IMR-90 (cell line): ENCODE measurements at regions not wholly inside any gene's neighbourhood (a gene's known extent, or its start where the extent isn't known, plus 50 kb on each side); places are given as distances from the start of the nearest gene placed in this dataset.

Source experiments
- ATAC-seq: fragments of 200-7000 bp; cut with Tn5 transposase; 2 replicates; pipeline ENCODE4 v1.9.1; 2020; ENCODE audit warnings: low read depth, mild to moderate bottlenecking, moderate library complexity
- BruUV-seq: library from RNA; stranded (reverse); fragments of 400-500 nt; replicated peaks from 2 replicates; lab custom pipeline; 2021; lab: Mats Ljungman, UMichigan
- CTCF ChIA-PET: fragments of 300-600 bp; formaldehyde crosslinking; extraction: SDS; loops from one replicate; lab custom pipeline; 2021; ENCODE audit warnings: antibody characterized with exemption; lab: Yijun Ruan, JAX
- POLR2A ChIA-PET: fragments of 300-600 bp; sonication (Branson Sonifier 250); formaldehyde crosslinking; loops from one replicate; lab custom pipeline; 2022; ENCODE audit warnings: antibody characterized with exemption; ENCODE audit not compliant: unreplicated experiment; lab: Charles Lee
- DNase-seq: peaks from one replicate; pipeline ENCODE4 v3.0.0; 2013
- H2AFZ ChIP-seq: replicated peaks from 2 replicates; pipeline ENCODE3; 2013; ENCODE audit warnings: low read length, mild to moderate bottlenecking; ENCODE audit not compliant: poor library complexity
- H2AK5ac ChIP-seq: 2 replicates; pipeline ENCODE4 v1.6.1; 2013; ENCODE audit warnings: low read depth, low read length, inconsistent platforms
- H2AK9ac ChIP-seq: replicated peaks from 2 replicates; pipeline ENCODE3; 2013; ENCODE audit warnings: mild to moderate bottlenecking, low read depth, low read length, moderate library complexity; ENCODE audit not compliant: poor library complexity
- H2BK120ac ChIP-seq: 2 replicates; pipeline ENCODE4 v1.6.1; 2013; ENCODE audit warnings: low read depth, low read length, inconsistent platforms
- H2BK15ac ChIP-seq: 3 replicates; pipeline ENCODE4 v1.6.1; 2013; ENCODE audit warnings: low read depth, low read length, inconsistent platforms
- H2BK20ac ChIP-seq: 2 replicates; pipeline ENCODE4 v1.6.1; 2013; ENCODE audit warnings: low read depth, mild to moderate bottlenecking, inconsistent platforms, low read length, moderate library complexity
- H2BK5ac ChIP-seq: 2 replicates; pipeline ENCODE4 v1.6.1; 2013; ENCODE audit warnings: mild to moderate bottlenecking, low read depth, low read length, inconsistent platforms; ENCODE audit not compliant: poor library complexity, severe bottlenecking
- H3K14ac ChIP-seq: replicated peaks from 2 replicates; pipeline ENCODE4 v1.6.1; 2013; ENCODE audit warnings: low read depth, low read length, inconsistent platforms
- H3K18ac ChIP-seq: 2 replicates; pipeline ENCODE4 v1.6.1; 2013; ENCODE audit warnings: low read depth, low read length, control low read depth
- H3K23ac ChIP-seq: 2 replicates; pipeline ENCODE4 v1.6.1; 2013; ENCODE audit warnings: low read depth, low read length, inconsistent platforms
- H3K27ac ChIP-seq: 2 replicates; pipeline ENCODE4 v1.5.1; 2013; ENCODE audit warnings: mild to moderate bottlenecking, control low read depth, low read length; ENCODE audit not compliant: insufficient read depth
- H3K27me3 ChIP-seq: 2 replicates; pipeline ENCODE4 v1.6.1; 2013; ENCODE audit warnings: low read length; ENCODE audit not compliant: control insufficient read depth, insufficient read depth
- H3K36me3 ChIP-seq: 2 replicates; pipeline ENCODE4 v1.6.1; 2013; ENCODE audit warnings: low read length, mixed read lengths; ENCODE audit not compliant: control insufficient read depth, insufficient read depth
- H3K4ac ChIP-seq: 2 replicates; pipeline ENCODE4 v1.6.1; 2013; ENCODE audit warnings: low read depth, low read length, inconsistent platforms
- H3K4me1 ChIP-seq: 2 replicates; pipeline ENCODE4 v1.6.1; 2013; ENCODE audit warnings: low read length, mixed read lengths; ENCODE audit not compliant: control insufficient read depth, insufficient read depth
- H3K4me2 ChIP-seq: 2 replicates; pipeline ENCODE4 v1.6.1; 2013; ENCODE audit warnings: low read depth, mild to moderate bottlenecking, control low read depth, low read length, moderate library complexity
- H3K4me3 ChIP-seq: 2 replicates; pipeline ENCODE4 v1.5.1; 2013; ENCODE audit warnings: low read depth, mild to moderate bottlenecking, control low read depth, low read length, moderate library complexity; ENCODE audit not compliant: insufficient read depth
- H3K56ac ChIP-seq: 2 replicates; pipeline ENCODE4 v1.6.1; 2013; ENCODE audit warnings: low read length, inconsistent platforms; ENCODE audit not compliant: insufficient read depth; ENCODE audit errors: extremely low read depth
- H3K79me1 ChIP-seq, 2 experiments: 2 replicates each; pipeline ENCODE4 v1.6.1; 2013; ENCODE audit warnings: low read length in 2 of 2, inconsistent platforms in 1 of 2, low read depth in 1 of 2
- H3K9ac ChIP-seq: 2 replicates; pipeline ENCODE4 v1.6.1; 2013; ENCODE audit warnings: low read depth, low read length, control low read depth
- H3K9me1 ChIP-seq: 2 replicates; pipeline ENCODE4 v1.6.1; 2013; ENCODE audit warnings: low read length, inconsistent platforms; ENCODE audit not compliant: insufficient read depth
- H3K9me3 ChIP-seq: 2 replicates; pipeline ENCODE4 v1.6.1; 2013; ENCODE audit warnings: low read length; ENCODE audit not compliant: control insufficient read depth, insufficient read depth
- H4K20me1 ChIP-seq: 2 replicates; pipeline ENCODE4 v1.6.1; 2013; ENCODE audit warnings: low read length, inconsistent platforms; ENCODE audit not compliant: insufficient read depth
- H4K5ac ChIP-seq: 2 replicates; pipeline ENCODE4 v1.6.1; 2013; ENCODE audit warnings: mild to moderate bottlenecking, low read depth, low read length, control low read depth
- H4K8ac ChIP-seq, 2 experiments: 2 replicates each; pipeline ENCODE4 v1.6.1; 2013; ENCODE audit warnings: low read depth in 2 of 2, low read length in 2 of 2, control low read depth in 1 of 2, inconsistent platforms in 1 of 2
- H4K91ac ChIP-seq: 2 replicates; pipeline ENCODE4 v1.6.1; 2013; ENCODE audit warnings: low read depth, low read length, inconsistent platforms; ENCODE audit not compliant: insufficient read depth
- BHLHE40 ChIP-seq: fragments of 150-350 bp; IDR thresholded peaks from 2 replicates; pipeline ENCODE4 v1.6.1; 2016; ENCODE audit warnings: mild to moderate bottlenecking, low read depth, low read length
- CHD1 ChIP-seq: IDR thresholded peaks from 2 replicates; pipeline ENCODE4 v1.6.1; 2012; ENCODE audit warnings: low read depth, low read length, improper control_type of control experiment
- FOS ChIP-seq: fragments of 150-350 bp; IDR thresholded peaks from 2 replicates; pipeline ENCODE4 v1.6.1; 2016; ENCODE audit warnings: low read depth, low read length
- MAFK ChIP-seq: IDR thresholded peaks from 2 replicates; pipeline ENCODE4 v1.6.1; 2012; ENCODE audit warnings: low read depth, low read length, improper control_type of control experiment
- MAZ ChIP-seq: IDR thresholded peaks from 2 replicates; pipeline ENCODE4 v1.6.1; 2012; ENCODE audit warnings: low read depth, mild to moderate bottlenecking, low read length, improper control_type of control experiment, moderate library complexity, borderline replicate concordance
- MXI1 ChIP-seq: IDR thresholded peaks from 2 replicates; pipeline ENCODE4 v1.6.1; 2012; ENCODE audit warnings: low read depth, mild to moderate bottlenecking, low read length, moderate library complexity, borderline replicate concordance
- NFE2L2 ChIP-seq: fragments of 150-350 bp; IDR thresholded peaks from 2 replicates; pipeline ENCODE4 v1.6.1; 2016; ENCODE audit warnings: low read depth, mild to moderate bottlenecking, low read length
- POLR2A ChIP-seq: IDR thresholded peaks from 2 replicates; pipeline ENCODE4 v1.6.1; 2012; ENCODE audit warnings: mild to moderate bottlenecking, low read depth, low read length
- RCOR1 ChIP-seq: IDR thresholded peaks from 2 replicates; pipeline ENCODE4 v1.6.1; 2012; ENCODE audit warnings: mild to moderate bottlenecking, low read length, improper control_type of control experiment; ENCODE audit not compliant: insufficient replicate concordance
- RFX5 ChIP-seq: IDR thresholded peaks from 2 replicates; pipeline ENCODE4 v1.8.0; 2012; ENCODE audit warnings: low read depth, mild to moderate bottlenecking, low read length, moderate library complexity
- SMC3 ChIP-seq: fragments of 150-350 bp; IDR thresholded peaks from 2 replicates; pipeline ENCODE4 v1.6.1; 2016; ENCODE audit warnings: low read depth, mild to moderate bottlenecking, antibody characterized with exemption, low read length, moderate library complexity
- WGBS, 2 experiments: methylation state at CpG; one replicate each; pipeline versions ENCODE4 v1.1.5 to v1.1.7; 2013; ENCODE audit warnings: missing lambda C conversion rate in 2 of 2; ENCODE audit not compliant: insufficient read length in 1 of 2; ENCODE audit errors: extremely low coverage in 2 of 2; 5-methylcytosine and 5-hydroxymethylcytosine counted together
- dilution Hi-C: fragments of 300-500 bp; cut with HindIII; formaldehyde crosslinking; loops from one replicate; pipeline ENCODE4 v1.14.3; 2018; ENCODE audit warnings: low sequenced_read_pairs; ENCODE audit not compliant: unreplicated experiment
- in situ Hi-C: fragments of 300-500 bp; cut with MboI; formaldehyde crosslinking; loops from 3 replicates; pipeline ENCODE4 v1.14.3; 2019; ENCODE audit warnings: low sequenced_read_pairs, inconsistent platforms, mixed read lengths
- intact Hi-C: fragments of 100-400 bp; cut with micrococcal nuclease; formaldehyde crosslinking; loops from 2 replicates; pipeline ENCODE4 v1.10.0; 2022
- TF ChIP-seq, protein P1 (sequence below): fragments of 150-350 bp; IDR thresholded peaks from 2 replicates; pipeline ENCODE4 v1.6.1; 2016; ENCODE audit warnings: low read depth, mild to moderate bottlenecking, low read length, moderate library complexity, borderline replicate concordance
- TF ChIP-seq, protein P2 (sequence below): fragments of 150-350 bp; IDR thresholded peaks from 2 replicates; pipeline ENCODE4 v1.6.1; 2017; ENCODE audit warnings: mild to moderate bottlenecking, antibody characterized with exemption, low read length, low read depth
- TF ChIP-seq, protein P3 (sequence below): conservative IDR thresholded peaks from 2 replicates; pipeline ENCODE4 v1.5.1; 2012; ENCODE audit warnings: mild to moderate bottlenecking, low read depth, low read length, improper control_type of control experiment

DNA sequence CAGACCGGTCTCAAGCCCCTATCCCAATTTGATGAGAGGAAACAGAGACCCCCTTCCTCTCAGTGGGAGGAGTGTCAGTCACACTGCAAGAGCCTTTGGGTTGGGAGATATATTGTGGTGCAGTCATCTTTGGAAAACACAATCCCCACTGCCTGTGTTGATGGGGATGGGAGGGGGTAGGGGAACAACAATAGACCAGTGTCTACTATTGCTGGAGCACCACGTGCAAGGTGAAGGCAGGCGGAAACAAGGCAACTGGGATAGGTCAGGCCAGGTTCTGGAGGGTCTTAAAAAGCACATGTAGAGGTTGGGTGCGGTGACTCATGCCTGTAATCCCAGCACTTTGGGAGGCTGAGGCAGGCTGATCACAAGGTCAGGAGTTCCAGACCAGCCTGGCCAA, 127.9 kb downstream of the ZFP36L2 start:
- Histone ChIP-seq H4K5ac (no peak overlapping the region), H4K8ac (no peak overlapping the region), H3K27me3 (no peaks in the 10 kb centered on the region), H3K4ac (peak overlapping the region; percentile 31; the same call in 1 of the 2 replicates), H3K4me3 (no peak overlapping the region), H3K9ac (no peak overlapping the region), H3K9me3 (no peaks in the 10 kb centered on the region; the same call in 1 of the 2 replicates), H4K20me1 (no peaks in the 10 kb centered on the region), H2BK120ac (no peak overlapping the region), H3K36me3 (no peaks in the 10 kb centered on the region), H2BK5ac (no peak overlapping the region), H3K14ac (no peak overlapping the region), H3K79me1 (0 out of 4 replicates have a peak, but pooled peaks cover 0 to 11% of the 10 kb centered on the region in 2 experiments), H2BK15ac (no peak overlapping the region), H3K9me1 (peaks cover 13% of the 10 kb centered on the region), H2AFZ (no peak overlapping the region), H3K27ac (no peak overlapping the region), H3K18ac (no peak overlapping the region), H3K23ac (no peak overlapping the region), H3K56ac (no peak overlapping the region), H4K91ac (no peak overlapping the region), H3K4me1 (peaks cover 21% of the 10 kb centered on the region), H2AK5ac (no peak overlapping the region), H2BK20ac (peak overlapping the region; percentile 40; the same call in 1 of the 2 replicates), H2AK9ac (no peak overlapping the region), H3K4me2 (no peak overlapping the region)
- POLR2A ChIA-PET, result interaction anchor here (0.6 kb wide), 1 partner anchor 12 kb away, joined by 3 read pairs; no protein-coding TSS in a partner anchor
- in situ Hi-C loops (no loop called here), intact Hi-C loops (no loop called here), dilution Hi-C loops (no loop called here)
- CTCF ChIA-PET, result no interaction called here
- ATAC-seq (no peak), DNase-seq (no peak)
- no TSS peak for BruUV-seq
- TF ChIP-seq RFX5 (no peak), RCOR1 (no peak), MAZ (no peak), NFE2L2 (no peak), MAFK (no peak), MXI1 (no peak), SMC3 (no peak), FOS (no peak), BHLHE40 (no peak), POLR2A (no peak), CHD1 (no peak)
- TF ChIP-seq, protein P1, sequence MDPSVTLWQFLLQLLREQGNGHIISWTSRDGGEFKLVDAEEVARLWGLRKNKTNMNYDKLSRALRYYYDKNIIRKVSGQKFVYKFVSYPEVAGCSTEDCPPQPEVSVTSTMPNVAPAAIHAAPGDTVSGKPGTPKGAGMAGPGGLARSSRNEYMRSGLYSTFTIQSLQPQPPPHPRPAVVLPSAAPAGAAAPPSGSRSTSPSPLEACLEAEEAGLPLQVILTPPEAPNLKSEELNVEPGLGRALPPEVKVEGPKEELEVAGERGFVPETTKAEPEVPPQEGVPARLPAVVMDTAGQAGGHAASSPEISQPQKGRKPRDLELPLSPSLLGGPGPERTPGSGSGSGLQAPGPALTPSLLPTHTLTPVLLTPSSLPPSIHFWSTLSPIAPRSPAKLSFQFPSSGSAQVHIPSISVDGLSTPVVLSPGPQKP, result no peak
- TF ChIP-seq, protein P2, sequence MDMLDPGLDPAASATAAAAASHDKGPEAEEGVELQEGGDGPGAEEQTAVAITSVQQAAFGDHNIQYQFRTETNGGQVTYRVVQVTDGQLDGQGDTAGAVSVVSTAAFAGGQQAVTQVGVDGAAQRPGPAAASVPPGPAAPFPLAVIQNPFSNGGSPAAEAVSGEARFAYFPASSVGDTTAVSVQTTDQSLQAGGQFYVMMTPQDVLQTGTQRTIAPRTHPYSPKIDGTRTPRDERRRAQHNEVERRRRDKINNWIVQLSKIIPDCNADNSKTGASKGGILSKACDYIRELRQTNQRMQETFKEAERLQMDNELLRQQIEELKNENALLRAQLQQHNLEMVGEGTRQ, result no peak
- TF ChIP-seq, protein P3, sequence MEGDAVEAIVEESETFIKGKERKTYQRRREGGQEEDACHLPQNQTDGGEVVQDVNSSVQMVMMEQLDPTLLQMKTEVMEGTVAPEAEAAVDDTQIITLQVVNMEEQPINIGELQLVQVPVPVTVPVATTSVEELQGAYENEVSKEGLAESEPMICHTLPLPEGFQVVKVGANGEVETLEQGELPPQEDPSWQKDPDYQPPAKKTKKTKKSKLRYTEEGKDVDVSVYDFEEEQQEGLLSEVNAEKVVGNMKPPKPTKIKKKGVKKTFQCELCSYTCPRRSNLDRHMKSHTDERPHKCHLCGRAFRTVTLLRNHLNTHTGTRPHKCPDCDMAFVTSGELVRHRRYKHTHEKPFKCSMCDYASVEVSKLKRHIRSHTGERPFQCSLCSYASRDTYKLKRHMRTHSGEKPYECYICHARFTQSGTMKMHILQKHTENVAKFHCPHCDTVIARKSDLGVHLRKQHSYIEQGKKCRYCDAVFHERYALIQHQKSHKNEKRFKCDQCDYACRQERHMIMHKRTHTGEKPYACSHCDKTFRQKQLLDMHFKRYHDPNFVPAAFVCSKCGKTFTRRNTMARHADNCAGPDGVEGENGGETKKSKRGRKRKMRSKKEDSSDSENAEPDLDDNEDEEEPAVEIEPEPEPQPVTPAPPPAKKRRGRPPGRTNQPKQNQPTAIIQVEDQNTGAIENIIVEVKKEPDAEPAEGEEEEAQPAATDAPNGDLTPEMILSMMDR, result no peak
- WGBS, 2 experiments, result 96% methylated on average over 3 of the region's 4 CpGs; no CpG with 5 or more reads in 1 of the 2 experiments
